Astrocyte of the spinal cord (primary cell): ENCODE measurements at regions not wholly inside any gene's neighbourhood (a gene's known extent, or its start where the extent isn't known, plus 50 kb on each side); places are given as distances from the start of the nearest gene placed in this dataset.
"Not testable (repeated sequence)": the region's sequence is repeated elsewhere in the genome, so short reads cannot be mapped to it uniquely, and the experiment has no call there.

ENCODE experiments used
- DNase-seq: peaks from one replicate; pipeline ENCODE4 v3.0.0; 2011; ENCODE audit warnings: low read depth, low spot score
- H3K4me3 ChIP-seq: 2 replicates; pipeline ENCODE4 v1.5.1; 2011; ENCODE audit warnings: low read depth, mild to moderate bottlenecking, low read length, moderate library complexity
- in situ Hi-C: cut with HindIII; loops from 2 replicates; pipeline ENCODE4 v1.10.0; 2017; ENCODE audit warnings: low sequenced_read_pairs
- TF ChIP-seq, protein P1 (sequence below): IDR thresholded peaks from 2 replicates; pipeline ENCODE4 v1.5.1; 2012; ENCODE audit warnings: low read depth, mild to moderate bottlenecking, low read length, inconsistent platforms

DNA sequence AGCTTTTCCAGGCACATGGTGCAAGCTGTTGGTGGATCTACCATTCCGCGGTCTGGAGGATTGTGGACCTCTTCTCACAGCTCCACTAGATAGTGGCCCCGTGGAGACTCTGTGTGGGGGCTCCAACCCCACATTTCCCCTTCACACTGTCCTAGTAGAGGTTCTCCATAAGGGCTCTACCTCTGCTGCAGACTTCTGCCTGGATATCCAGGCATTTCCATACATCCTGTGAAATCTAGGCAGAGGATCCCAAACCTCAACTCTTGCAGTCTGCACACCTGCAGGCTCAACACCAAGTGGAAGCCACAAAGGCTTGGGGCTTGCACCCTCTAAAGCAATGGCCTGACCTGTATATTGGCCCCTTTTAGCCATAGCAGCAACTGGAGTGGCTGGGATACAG is 283.4 kb upstream of the KLF4 start:
- no peak overlapping the region for H3K4me3 ChIP-seq
- in situ Hi-C loops = no loop called here
- no peak for DNase-seq
- TF ChIP-seq, protein P1, sequence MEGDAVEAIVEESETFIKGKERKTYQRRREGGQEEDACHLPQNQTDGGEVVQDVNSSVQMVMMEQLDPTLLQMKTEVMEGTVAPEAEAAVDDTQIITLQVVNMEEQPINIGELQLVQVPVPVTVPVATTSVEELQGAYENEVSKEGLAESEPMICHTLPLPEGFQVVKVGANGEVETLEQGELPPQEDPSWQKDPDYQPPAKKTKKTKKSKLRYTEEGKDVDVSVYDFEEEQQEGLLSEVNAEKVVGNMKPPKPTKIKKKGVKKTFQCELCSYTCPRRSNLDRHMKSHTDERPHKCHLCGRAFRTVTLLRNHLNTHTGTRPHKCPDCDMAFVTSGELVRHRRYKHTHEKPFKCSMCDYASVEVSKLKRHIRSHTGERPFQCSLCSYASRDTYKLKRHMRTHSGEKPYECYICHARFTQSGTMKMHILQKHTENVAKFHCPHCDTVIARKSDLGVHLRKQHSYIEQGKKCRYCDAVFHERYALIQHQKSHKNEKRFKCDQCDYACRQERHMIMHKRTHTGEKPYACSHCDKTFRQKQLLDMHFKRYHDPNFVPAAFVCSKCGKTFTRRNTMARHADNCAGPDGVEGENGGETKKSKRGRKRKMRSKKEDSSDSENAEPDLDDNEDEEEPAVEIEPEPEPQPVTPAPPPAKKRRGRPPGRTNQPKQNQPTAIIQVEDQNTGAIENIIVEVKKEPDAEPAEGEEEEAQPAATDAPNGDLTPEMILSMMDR = no peak

DNA sequence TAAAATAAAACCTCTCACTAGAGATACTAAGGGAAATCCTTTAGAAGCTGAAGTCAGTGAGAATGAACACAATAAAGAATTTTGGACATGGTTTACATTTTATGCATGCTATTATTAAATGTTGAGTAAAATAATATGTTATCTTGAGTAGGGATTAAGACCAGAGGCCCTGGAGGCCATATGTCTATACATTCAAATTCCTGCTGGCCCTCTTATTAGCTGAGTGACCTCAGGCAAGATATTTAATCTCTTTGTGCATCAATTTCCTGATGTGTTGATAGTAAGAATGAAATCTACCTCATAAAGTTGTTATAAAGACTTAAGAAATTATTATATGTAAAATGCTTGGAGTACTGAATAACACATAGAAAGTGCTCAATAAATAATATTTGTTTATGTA is 281.1 kb upstream of the KLF4 start:
- TF ChIP-seq, protein P1 = no peak
- no peak overlapping the region for H3K4me3 ChIP-seq
- in situ Hi-C loops = no loop called here
- no peak for DNase-seq

DNA sequence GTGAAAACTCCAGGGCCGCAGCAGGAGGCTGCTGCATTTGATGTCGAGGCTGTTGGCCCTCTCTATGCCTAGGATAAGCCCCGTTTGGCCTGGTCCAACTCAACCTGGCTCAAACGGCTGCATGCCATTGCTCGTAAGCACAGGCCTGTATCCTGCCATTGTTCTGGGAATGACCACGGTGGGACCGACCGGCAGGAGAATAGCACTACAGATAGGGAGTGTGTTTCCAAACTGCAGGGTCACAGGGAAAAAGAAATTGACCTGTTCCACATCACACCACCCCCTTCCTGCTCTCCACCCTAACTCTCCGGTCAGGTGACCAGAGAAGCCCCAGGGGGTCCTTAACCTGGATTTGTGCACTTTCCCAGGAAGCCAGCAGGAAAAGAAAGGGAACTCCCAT is 278.7 kb upstream of the KLF4 start:
- in situ Hi-C loops = no loop called here
- no peak for DNase-seq
- no peak overlapping the region for H3K4me3 ChIP-seq
- TF ChIP-seq, protein P1 = no peak

DNA sequence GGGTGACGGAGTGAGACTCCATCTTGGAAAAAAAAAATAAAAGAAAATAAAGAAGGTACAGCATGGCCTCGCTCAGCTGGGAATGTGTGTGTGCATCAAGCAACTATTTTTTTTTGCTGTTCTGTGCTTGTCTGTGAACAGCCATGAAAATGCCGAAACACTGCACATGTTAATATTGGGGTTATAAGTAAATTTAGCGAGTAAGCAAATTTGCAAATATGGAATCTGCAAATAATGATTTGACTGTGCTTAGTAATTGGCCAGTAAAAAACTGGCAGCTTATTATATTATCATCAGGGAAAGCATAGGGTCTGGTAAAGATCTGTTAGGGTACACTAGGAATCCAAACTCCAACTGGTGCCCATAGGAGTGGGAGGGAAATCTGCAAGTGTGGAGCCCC is 278.1 kb upstream of the KLF4 start:
- in situ Hi-C loops = no loop called here
- no peak overlapping the region for H3K4me3 ChIP-seq
- TF ChIP-seq, protein P1 = no peak
- DNase-seq = no peak

DNA sequence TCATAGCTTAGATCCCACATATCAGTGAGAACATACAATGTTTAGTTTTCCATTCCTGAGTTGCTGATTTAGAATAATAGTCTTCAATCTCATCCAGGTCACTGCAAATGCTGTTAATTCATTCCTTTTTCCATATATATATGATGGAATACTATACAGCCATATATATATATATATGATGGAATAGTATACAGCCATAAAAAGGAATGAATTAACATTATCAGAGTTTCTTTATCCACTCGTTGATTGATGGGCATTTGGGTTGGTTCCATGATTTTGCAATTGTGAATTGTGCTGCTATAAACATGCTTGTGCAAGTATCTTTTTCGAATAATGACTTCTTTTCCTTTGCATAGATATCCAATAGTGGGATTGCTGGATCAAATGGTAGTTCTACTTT is 273.9 kb upstream of the KLF4 start:
- DNase-seq, H3K4me3 ChIP-seq, in situ Hi-C loops: not testable (repeated sequence)

DNA sequence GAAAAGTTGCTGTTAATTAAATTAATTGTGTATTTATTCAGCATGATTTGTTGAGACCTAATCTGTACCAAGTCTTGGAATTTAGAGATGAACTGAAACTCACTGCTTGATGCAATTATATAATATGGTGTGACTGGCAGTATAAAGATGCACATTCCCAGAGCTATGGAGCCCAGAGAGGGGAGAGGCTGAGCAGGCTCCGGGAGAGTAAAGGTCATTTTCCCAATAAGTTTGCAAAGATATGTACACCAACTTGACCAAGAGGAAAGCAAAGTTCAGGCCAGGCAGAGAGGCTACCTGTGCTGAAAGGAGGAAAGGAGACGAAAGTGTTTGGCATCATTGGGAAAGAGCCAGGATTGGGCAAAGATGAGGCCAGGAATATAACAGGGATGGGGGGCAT is 271.7 kb upstream of the KLF4 start:
- DNase-seq = no peak
- TF ChIP-seq, protein P1 = no peak
- H3K4me3 ChIP-seq = no peak overlapping the region
- in situ Hi-C loops = no loop called here

DNA sequence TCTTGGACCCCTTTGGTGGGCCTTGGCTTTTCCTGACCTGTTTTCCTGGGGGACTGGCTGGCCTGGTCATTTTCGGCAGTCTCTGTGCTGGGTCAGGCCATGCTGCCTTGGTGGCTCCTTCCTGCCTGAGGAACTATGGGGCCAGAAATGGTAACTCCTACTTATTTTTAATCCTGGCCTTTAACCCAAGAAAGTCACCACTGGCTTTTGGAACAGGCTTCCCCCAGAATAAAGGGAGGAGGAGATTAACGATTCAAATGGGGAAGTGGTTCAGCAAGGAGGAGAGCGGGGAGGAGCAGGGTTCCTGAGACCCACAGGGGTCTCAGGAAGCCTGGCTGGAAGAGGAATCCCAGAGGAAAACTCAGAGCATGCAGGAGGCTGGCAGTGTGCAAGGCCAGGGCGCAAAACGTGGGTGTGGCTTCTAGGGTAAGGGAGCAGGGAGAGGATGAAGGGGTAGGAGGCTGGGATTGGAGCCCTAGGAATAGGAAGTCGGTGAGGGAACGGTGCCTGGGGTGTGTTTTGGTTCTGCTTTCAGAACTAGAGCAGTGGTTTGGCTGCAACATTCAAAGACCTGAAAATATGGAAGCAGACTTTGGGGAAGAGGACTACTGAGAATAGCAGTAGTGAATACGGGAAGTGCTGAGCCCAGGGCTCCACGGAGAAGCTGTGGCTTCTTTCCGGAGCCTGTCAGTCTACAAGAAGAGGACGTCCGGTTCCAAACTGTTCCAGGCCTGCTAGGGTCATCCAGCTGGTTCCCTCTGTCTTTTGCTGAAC is 271.1 kb upstream of the KLF4 start:
- no peak overlapping the region for H3K4me3 ChIP-seq
- in situ Hi-C loops = no loop called here
- DNase-seq = no peak
- TF ChIP-seq, protein P1 = no peak
